NT2/D1 (cell line): ENCODE measurements at regions not wholly inside any gene's neighbourhood (a gene's known extent, or its start where the extent isn't known, plus 50 kb on each side); places are given as distances from the start of the nearest gene placed in this dataset.

Experiments used
- SUZ12 ChIP-seq: IDR thresholded peaks from 2 replicates; pipeline ENCODE4 v1.6.1; 2011; ENCODE audit not compliant: insufficient read length, insufficient read depth; ENCODE audit errors: extremely low read depth
- YY1 ChIP-seq: IDR thresholded peaks from 2 replicates; pipeline ENCODE4 v1.6.1; 2011; ENCODE audit not compliant: insufficient read length, insufficient read depth
- ZNF274 ChIP-seq: IDR thresholded peaks from 2 replicates; pipeline ENCODE4 v1.6.1; 2011; ENCODE audit warnings: mild to moderate bottlenecking, low read depth, low read length

DNA sequence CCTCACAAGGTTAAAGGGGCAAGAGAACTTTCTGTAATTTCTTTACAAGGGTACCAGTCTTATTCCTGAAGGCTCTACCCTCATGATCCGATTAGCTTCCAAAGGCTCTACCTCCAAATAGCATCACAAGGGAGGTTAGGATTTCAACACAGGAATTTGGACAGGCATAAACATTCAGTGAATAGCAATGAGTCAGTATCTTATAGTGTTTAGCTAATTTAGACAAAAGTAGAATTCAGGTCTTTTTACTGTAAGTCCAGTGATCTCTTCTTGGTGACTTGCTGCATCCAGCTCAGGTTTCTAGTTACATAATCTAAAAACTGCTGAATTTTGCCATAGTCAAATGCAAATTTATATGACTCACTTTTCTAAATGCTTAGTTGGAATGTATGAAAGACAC is 1995.6 kb upstream of the RAG2 start:
- TF ChIP-seq YY1 (no peak), ZNF274 (no peak), SUZ12 (no peak)
